CD8-positive, alpha-beta memory T cell (primary cell): ENCODE measurements at regions not wholly inside any gene's neighbourhood (a gene's known extent, or its start where the extent isn't known, plus 50 kb on each side); places are given as distances from the start of the nearest gene placed in this dataset.

ENCODE experiments used
- CTCF ChIA-PET: fragments of 350-600 bp; sonication (Branson Sonifier 250); formaldehyde crosslinking; loops from one replicate; lab custom pipeline; 2021; ENCODE audit warnings: antibody characterized with exemption; lab: Charles Lee
- POLR2A ChIA-PET: fragments of 350-600 bp; sonication (Branson Sonifier 250); formaldehyde crosslinking; loops from one replicate; lab custom pipeline; 2021; ENCODE audit warnings: antibody characterized with exemption; lab: Charles Lee
- DNase-seq, 5 donors: peaks; one replicate each; pipeline versions ENCODE4 v3.0.0 to v3.0.0-alpha.2; 2020 to 2022; ENCODE audit warnings: mixed read lengths in 1 of 5
- H3K27ac ChIP-seq: one replicate; pipeline ENCODE4 v1.7.0; 2013; ENCODE audit warnings: low read depth, mild to moderate bottlenecking, low read length, moderate library complexity
- H3K27me3 ChIP-seq: 2 replicates; pipeline ENCODE4 v1.7.0; 2013; ENCODE audit warnings: low read length, mild to moderate bottlenecking; ENCODE audit not compliant: insufficient read depth, poor library complexity, severe bottlenecking
- H3K36me3 ChIP-seq: 2 replicates; pipeline ENCODE4 v1.7.0; 2013; ENCODE audit warnings: mild to moderate bottlenecking, low read length, moderate library complexity; ENCODE audit not compliant: insufficient read depth
- H3K4me1 ChIP-seq: 2 replicates; pipeline ENCODE4 v1.7.0; 2013; ENCODE audit warnings: mild to moderate bottlenecking, low read length, moderate library complexity; ENCODE audit not compliant: insufficient read depth
- H3K4me3 ChIP-seq: 2 replicates; pipeline ENCODE4 v1.7.0; 2013; ENCODE audit warnings: mild to moderate bottlenecking, low read length
- H3K9me3 ChIP-seq: 2 replicates; pipeline ENCODE4 v1.7.0; 2013; ENCODE audit warnings: mild to moderate bottlenecking, low read length
- H3K27ac Mint-ChIP-seq, 8 donors: one replicate each; pipeline ENCODE4 v1.8.0; 2020 to 2021; ENCODE audit warnings: mixed read lengths in 8 of 8, mild to moderate bottlenecking in 6 of 8, inconsistent platforms in 3 of 8, moderate library complexity in 3 of 8
- H3K27me3 Mint-ChIP-seq, 2 donors: one replicate each; pipeline ENCODE4 v1.8.0; 2020 to 2021; ENCODE audit warnings: mixed read lengths in 2 of 2, mild to moderate bottlenecking in 1 of 2, moderate library complexity in 1 of 2
- H3K36me3 Mint-ChIP-seq, 3 donors: one replicate each; pipeline ENCODE4 v1.8.0; 2020 to 2021; ENCODE audit warnings: mixed read lengths in 3 of 3, inconsistent platforms in 1 of 3, mild to moderate bottlenecking in 1 of 3
- H3K4me1 Mint-ChIP-seq, 3 donors: one replicate each; pipeline ENCODE4 v1.8.0; 2020 to 2021; ENCODE audit warnings: mixed read lengths in 3 of 3, inconsistent platforms in 1 of 3, mild to moderate bottlenecking in 1 of 3
- H3K4me3 Mint-ChIP-seq, 7 donors: one replicate each; pipeline ENCODE4 v1.8.0; 2020 to 2021; ENCODE audit warnings: mixed read lengths in 7 of 7, mild to moderate bottlenecking in 6 of 7, moderate library complexity in 4 of 7, inconsistent platforms in 2 of 7
- H3K9me3 Mint-ChIP-seq, 5 donors: one replicate each; pipeline ENCODE4 v1.8.0; 2020 to 2022; ENCODE audit warnings: mixed read lengths in 5 of 5, mild to moderate bottlenecking in 3 of 5, moderate library complexity in 2 of 5, inconsistent platforms in 1 of 5

DNA sequence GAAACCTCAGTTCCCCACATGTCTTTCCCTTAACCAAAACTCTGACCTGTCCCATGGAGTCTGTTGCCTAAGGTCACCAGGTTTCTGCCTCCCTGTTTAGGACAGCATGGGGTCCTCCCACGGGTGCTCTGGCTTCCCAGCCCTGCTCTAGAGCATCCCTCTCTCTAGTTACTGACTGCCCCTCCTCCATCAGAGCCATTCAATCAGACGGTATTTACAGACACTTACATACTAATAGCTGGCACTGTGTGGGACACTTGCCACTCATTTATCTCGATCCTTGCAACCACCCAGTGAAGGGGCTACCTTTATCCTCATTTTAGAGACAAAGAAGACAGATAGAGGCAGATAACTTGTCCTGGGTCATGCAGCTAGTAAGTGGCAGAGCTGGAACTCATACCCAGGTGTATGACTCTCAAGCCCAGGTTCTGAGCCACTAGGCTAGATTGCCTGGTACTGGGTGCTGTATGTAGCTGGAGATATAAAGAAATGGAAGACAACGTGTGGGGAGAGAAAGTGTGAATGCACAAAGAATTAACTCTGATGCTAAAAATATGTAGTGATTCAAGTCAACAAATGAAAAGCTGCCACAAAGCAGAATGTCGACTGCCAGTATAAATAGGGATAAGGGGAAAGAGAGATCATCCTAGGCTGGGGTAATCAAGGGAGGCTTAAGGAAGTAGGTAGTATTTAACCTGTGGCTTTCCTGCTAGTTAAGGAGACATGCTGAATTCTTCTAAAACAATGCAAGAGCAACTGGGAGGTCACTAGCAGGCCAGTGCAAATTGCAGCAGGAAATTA is 52.5 kb upstream of the PDE8B start:
- H3K36me3 Mint-ChIP-seq: no peaks in the 10 kb centered on the region
- H3K9me3 Mint-ChIP-seq: peaks cover 0 to 7% (median 0%) of the 10 kb centered on the region in 5 donors
- peaks cover 4 to 21% (median 10%) of the 10 kb centered on the region in 3 donors for H3K4me1 Mint-ChIP-seq
- ChIA-PET CTCF (no interaction called here), POLR2A (no interaction called here)
- H3K27ac Mint-ChIP-seq: no peak overlapping the region
- H3K27ac ChIP-seq: no peak overlapping the region
- no peak for DNase-seq
- no peaks in the 10 kb centered on the region for H3K27me3 ChIP-seq
- H3K36me3 ChIP-seq: no peaks in the 10 kb centered on the region
- H3K27me3 Mint-ChIP-seq: peaks cover 2 to 45% of the 10 kb centered on the region in 2 donors
- no peaks in the 10 kb centered on the region for H3K9me3 ChIP-seq
- H3K4me1 ChIP-seq: peaks cover 28% of the 10 kb centered on the region
- H3K4me3 Mint-ChIP-seq: no peak overlapping the region
- no peak overlapping the region for H3K4me3 ChIP-seq

DNA sequence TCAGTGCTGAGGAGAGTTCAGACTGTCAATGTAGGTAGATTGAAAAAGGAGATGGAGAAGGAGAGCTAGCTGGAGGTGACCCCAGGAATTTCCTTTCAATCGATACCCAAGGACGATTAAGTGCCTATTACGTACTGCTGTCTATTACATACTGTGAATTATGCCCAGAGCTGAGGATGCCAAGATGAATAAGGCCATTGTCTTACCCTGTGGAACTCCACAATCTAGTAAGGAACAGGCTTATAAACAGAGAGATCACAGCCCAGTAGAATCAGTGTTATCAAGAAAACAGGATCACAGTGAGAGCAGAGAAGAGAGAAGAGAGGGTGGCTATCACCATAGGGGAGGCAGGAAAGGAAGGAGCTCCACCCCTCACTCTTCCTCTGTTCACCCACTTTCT is 54.1 kb upstream of the PDE8B start:
- peaks cover 0 to 3% (median 0%) of the 10 kb centered on the region in 5 donors for H3K9me3 Mint-ChIP-seq
- H3K4me1 Mint-ChIP-seq: peaks cover 4 to 21% (median 10%) of the 10 kb centered on the region in 3 donors
- H3K4me3 Mint-ChIP-seq: no peak overlapping the region
- no peak for DNase-seq
- H3K9me3 ChIP-seq: no peaks in the 10 kb centered on the region
- H3K36me3 ChIP-seq: no peaks in the 10 kb centered on the region
- H3K36me3 Mint-ChIP-seq: no peaks in the 10 kb centered on the region
- CTCF ChIA-PET: no interaction called here
- H3K27ac Mint-ChIP-seq: peak overlapping the region in 3 of 8 donors; percentile 1 to 78 (median 78)
- H3K27me3 ChIP-seq: no peaks in the 10 kb centered on the region
- no peak overlapping the region for H3K27ac ChIP-seq
- POLR2A ChIA-PET: no interaction called here
- peaks cover 2 to 38% of the 10 kb centered on the region in 2 donors for H3K27me3 Mint-ChIP-seq
- no peak overlapping the region for H3K4me3 ChIP-seq
- peaks cover 28% of the 10 kb centered on the region for H3K4me1 ChIP-seq

DNA sequence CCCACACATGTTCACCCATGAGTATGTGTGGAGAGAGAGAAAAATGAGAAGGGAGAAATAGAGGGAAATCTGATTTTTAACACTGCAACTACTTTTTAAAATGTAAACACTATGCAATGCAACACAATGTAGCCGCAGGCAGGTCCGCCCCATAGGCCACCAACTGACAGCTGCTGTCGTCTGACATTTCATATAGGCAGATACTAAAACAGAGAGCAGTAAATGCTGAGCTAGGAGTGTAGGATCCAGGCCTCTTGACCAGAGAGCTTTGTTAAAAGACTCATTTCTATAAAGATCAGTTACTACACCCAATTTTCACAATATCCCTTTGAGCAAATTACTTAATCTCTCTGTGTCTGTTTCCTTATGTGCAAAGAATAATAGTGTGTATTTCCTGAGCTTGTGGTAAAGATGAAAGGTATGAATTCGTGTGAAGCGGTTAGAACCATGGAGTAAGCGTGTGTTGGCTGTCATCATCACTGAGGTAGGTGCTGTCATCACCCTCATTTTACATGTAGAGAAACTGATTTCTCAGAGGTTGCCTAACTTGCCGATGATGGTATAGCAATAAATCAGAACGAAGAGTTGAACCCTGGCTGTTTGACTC is 55.2 kb upstream of the PDE8B start:
- peak in 2 of 5 donors; percentile 55 to 89 for DNase-seq
- Mint-ChIP-seq H3K4me3 (no peak overlapping the region), H3K36me3 (no peaks in the 10 kb centered on the region), H3K4me1 (peaks cover 4 to 21% (median 10%) of the 10 kb centered on the region in 3 donors), H3K27me3 (peaks cover 3 to 41% of the 10 kb centered on the region in 2 donors), H3K9me3 (no peaks in the 10 kb centered on the region), H3K27ac (peak overlapping the region in 6 of 8 donors; percentile 1 to 92 (median 75))
- H3K27me3 ChIP-seq: no peaks in the 10 kb centered on the region
- H3K4me3 ChIP-seq: no peak overlapping the region
- no peak overlapping the region for H3K27ac ChIP-seq
- no peaks in the 10 kb centered on the region for H3K36me3 ChIP-seq
- CTCF ChIA-PET: interaction anchor here (1.2 kb wide), 1 partner anchor 10 kb away, joined by 3 read pairs; no protein-coding TSS in a partner anchor
- H3K9me3 ChIP-seq: no peaks in the 10 kb centered on the region
- peaks cover 28% of the 10 kb centered on the region for H3K4me1 ChIP-seq
- POLR2A ChIA-PET: no interaction called here

DNA sequence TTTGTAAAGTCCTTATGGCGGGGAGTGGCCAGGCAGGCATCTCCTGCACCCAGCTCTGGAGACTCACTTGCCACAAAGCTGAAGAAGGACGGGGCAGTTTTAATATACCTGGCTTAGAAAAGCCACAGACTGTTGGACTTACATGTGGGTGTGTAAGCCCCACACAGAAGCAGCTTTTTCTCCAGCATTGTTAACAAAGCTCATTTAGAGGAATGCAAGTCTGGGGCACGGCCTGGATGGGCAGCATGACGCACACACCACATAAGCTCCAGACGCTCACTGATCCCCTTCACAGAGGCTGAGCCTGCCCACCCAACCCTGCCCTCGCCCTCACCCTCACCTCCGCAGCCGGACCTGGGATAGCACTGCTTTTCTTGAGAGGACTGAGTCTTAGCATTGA is 58.0 kb upstream of the PDE8B start:
- Histone ChIP-seq H3K27me3 (no peaks in the 10 kb centered on the region), H3K36me3 (no peaks in the 10 kb centered on the region), H3K9me3 (no peaks in the 10 kb centered on the region), H3K4me3 (no peak overlapping the region), H3K27ac (no peak overlapping the region), H3K4me1 (peaks cover 28% of the 10 kb centered on the region)
- DNase-seq: no peak
- Mint-ChIP-seq H3K9me3 (no peaks in the 10 kb centered on the region), H3K27ac (no peak overlapping the region), H3K27me3 (peaks cover 3 to 24% of the 10 kb centered on the region in 2 donors), H3K4me1 (peaks cover 4 to 21% (median 10%) of the 10 kb centered on the region in 3 donors), H3K36me3 (no peaks in the 10 kb centered on the region), H3K4me3 (no peak overlapping the region)
- POLR2A ChIA-PET: no interaction called here
- CTCF ChIA-PET: no interaction called here

DNA sequence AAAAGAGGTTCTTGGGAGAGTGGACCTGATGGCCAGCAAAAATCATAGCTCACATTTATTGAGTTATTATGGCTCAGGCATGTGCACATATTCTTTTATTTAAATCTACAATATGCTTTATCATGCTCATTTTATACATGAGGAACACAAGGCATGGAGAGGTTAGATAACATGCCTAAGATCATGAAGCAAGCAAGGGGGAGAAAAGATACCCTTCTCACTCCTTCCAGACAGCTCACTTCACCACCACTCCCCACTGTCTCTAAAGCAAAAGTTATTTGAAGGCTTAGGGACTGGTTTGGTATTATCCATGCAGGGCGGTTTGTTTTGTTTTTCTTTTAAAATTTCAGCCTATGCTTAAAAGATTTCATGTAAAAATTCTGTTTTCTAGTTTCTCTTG is 59.0 kb upstream of the PDE8B start:
- no peak overlapping the region for H3K4me3 Mint-ChIP-seq
- no peaks in the 10 kb centered on the region for H3K36me3 Mint-ChIP-seq
- Histone ChIP-seq H3K4me1 (peaks cover 22% of the 10 kb centered on the region), H3K4me3 (no peak overlapping the region), H3K27ac (no peak overlapping the region), H3K36me3 (no peaks in the 10 kb centered on the region), H3K27me3 (no peaks in the 10 kb centered on the region), H3K9me3 (no peaks in the 10 kb centered on the region)
- peaks cover 2 to 22% of the 10 kb centered on the region in 2 donors for H3K27me3 Mint-ChIP-seq
- POLR2A ChIA-PET: no interaction called here
- DNase-seq: no peak
- peaks cover 4 to 18% (median 10%) of the 10 kb centered on the region in 3 donors for H3K4me1 Mint-ChIP-seq
- no peaks in the 10 kb centered on the region for H3K9me3 Mint-ChIP-seq
- no peak overlapping the region for H3K27ac Mint-ChIP-seq
- CTCF ChIA-PET: no interaction called here

DNA sequence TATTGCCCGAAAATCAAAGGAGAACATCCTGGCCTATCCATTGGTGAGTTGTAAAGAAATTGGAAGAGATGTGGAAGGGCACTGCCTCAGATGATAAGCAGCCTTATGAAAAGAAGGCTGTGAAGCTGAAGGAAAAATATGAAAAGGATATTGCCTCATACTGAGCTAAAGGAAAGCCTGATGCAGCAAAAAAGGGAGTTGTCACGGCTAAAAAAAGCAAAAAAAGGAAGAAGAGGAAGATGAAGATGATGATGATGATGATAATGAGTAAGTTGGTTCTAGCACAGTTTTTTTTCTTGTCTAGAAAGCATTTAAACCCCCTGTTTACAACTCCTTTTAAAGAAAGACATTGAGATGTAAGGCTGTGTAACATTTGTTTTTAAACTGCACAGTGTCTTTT is 59.8 kb upstream of the ZBED3 start:
- Mint-ChIP-seq H3K27me3 (peaks cover 5 to 16% of the 10 kb centered on the region in 2 donors), H3K27ac (no peak overlapping the region), H3K4me3 (no peak overlapping the region), H3K36me3 (no peaks in the 10 kb centered on the region), H3K4me1 (no peaks in the 10 kb centered on the region), H3K9me3 (no peaks in the 10 kb centered on the region)
- Histone ChIP-seq H3K9me3 (no peaks in the 10 kb centered on the region), H3K27me3 (no peaks in the 10 kb centered on the region), H3K36me3 (no peaks in the 10 kb centered on the region), H3K4me3 (no peak overlapping the region), H3K4me1 (no peaks in the 10 kb centered on the region), H3K27ac (no peak overlapping the region)
- CTCF ChIA-PET: no interaction called here
- POLR2A ChIA-PET: no interaction called here
- DNase-seq: no peak

DNA sequence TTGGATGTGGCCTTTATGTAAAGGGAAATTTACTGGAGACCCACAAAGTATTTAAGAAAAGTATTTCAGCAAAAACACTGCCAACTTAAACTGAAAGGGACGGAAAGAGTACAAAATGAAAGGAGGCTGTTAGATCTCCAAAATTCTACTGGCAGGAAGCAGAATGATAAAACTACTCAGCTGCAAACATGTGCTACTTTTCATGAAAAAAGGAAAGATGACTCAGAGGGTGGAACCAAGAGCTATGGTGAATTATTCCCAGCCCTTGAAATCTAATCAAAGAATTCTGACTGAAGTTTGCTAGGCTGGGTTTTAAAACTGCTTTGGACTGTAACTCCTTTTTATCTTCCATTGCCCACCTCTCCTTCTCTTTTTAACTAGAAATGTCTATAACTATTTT is 58.6 kb upstream of the ZBED3 start:
- H3K4me1 Mint-ChIP-seq: no peaks in the 10 kb centered on the region
- CTCF ChIA-PET: interaction anchor here (0.9 to 1.2 kb wide), 2 partner anchors 10 to 347 kb away, joined by 3 to 8 read pairs; partner anchors contain the start of gene WDR41
- Histone ChIP-seq H3K9me3 (no peaks in the 10 kb centered on the region), H3K4me1 (no peaks in the 10 kb centered on the region), H3K4me3 (no peak overlapping the region), H3K36me3 (no peaks in the 10 kb centered on the region), H3K27me3 (no peaks in the 10 kb centered on the region), H3K27ac (no peak overlapping the region)
- H3K9me3 Mint-ChIP-seq: no peaks in the 10 kb centered on the region
- POLR2A ChIA-PET: no interaction called here
- H3K36me3 Mint-ChIP-seq: no peaks in the 10 kb centered on the region
- DNase-seq: no peak
- H3K4me3 Mint-ChIP-seq: no peak overlapping the region
- H3K27ac Mint-ChIP-seq: no peak overlapping the region
- peaks cover 3 to 9% of the 10 kb centered on the region in 2 donors for H3K27me3 Mint-ChIP-seq

DNA sequence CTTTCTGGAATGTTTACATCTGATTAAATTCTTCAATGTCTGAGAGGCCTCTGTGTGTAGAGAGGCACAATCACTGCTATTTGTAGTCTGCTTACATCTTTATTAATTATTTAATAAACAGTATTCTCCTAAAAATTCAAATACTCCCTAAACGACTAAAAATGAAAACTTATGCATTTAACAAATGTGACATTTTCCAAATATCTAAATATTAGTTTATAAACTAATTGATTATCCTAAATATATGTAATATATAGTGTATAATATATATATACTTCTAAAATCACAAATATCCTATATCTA is 57.7 kb upstream of the ZBED3 start:
- H3K36me3 Mint-ChIP-seq: no peaks in the 10 kb centered on the region
- H3K9me3 Mint-ChIP-seq: no peaks in the 10 kb centered on the region
- POLR2A ChIA-PET: no interaction called here
- Histone ChIP-seq H3K4me3 (no peak overlapping the region), H3K9me3 (no peaks in the 10 kb centered on the region), H3K27me3 (no peaks in the 10 kb centered on the region), H3K27ac (no peak overlapping the region), H3K36me3 (no peaks in the 10 kb centered on the region), H3K4me1 (no peaks in the 10 kb centered on the region)
- H3K4me1 Mint-ChIP-seq: no peaks in the 10 kb centered on the region
- no peak overlapping the region for H3K27ac Mint-ChIP-seq
- DNase-seq: no peak
- no peak overlapping the region for H3K4me3 Mint-ChIP-seq
- CTCF ChIA-PET: interaction anchor here (0.8 to 1.2 kb wide), 3 partner anchors 11 to 348 kb away, joined by 3 to 8 read pairs (median 3); partner anchors contain the start of gene WDR41
- H3K27me3 Mint-ChIP-seq: peaks cover 3 to 9% of the 10 kb centered on the region in 2 donors
